ENCODE measurements at regions not wholly inside any gene's neighbourhood (a gene's known extent, or its start where the extent isn't known, plus 50 kb on each side); places are given as distances from the start of the nearest gene placed in this dataset.

DNA sequence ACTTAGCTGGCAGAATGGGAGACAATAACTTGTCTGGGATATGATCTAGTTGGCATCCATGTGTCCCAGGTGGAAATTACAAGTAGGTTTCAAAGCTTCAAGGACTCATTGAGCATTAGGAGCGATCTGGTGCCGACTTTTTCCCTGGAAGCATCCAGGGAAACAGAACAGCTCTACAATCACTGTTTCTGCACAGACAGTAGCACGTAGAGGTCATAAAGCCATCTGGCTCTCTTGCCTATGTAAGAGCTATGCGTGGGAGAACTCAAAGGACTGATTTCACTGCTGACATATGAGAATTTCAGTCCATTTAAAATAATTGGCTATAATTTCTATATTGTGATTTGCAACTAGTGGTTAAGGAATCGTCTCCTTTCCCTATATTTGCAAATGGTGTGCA lies 791.7 kb downstream of the REEP3 start:
- TF ChIP-seq, protein P1, sequence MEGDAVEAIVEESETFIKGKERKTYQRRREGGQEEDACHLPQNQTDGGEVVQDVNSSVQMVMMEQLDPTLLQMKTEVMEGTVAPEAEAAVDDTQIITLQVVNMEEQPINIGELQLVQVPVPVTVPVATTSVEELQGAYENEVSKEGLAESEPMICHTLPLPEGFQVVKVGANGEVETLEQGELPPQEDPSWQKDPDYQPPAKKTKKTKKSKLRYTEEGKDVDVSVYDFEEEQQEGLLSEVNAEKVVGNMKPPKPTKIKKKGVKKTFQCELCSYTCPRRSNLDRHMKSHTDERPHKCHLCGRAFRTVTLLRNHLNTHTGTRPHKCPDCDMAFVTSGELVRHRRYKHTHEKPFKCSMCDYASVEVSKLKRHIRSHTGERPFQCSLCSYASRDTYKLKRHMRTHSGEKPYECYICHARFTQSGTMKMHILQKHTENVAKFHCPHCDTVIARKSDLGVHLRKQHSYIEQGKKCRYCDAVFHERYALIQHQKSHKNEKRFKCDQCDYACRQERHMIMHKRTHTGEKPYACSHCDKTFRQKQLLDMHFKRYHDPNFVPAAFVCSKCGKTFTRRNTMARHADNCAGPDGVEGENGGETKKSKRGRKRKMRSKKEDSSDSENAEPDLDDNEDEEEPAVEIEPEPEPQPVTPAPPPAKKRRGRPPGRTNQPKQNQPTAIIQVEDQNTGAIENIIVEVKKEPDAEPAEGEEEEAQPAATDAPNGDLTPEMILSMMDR (conservative IDR thresholded peaks at IDR 0.05; ENCODE audit: low read depth, low read length): no peak
- no peak overlapping the region for H3K4me3 ChIP-seq (ENCODE audit: low read depth, low read length)
- DNase-seq (ENCODE audit: low read depth): no peak

DNA sequence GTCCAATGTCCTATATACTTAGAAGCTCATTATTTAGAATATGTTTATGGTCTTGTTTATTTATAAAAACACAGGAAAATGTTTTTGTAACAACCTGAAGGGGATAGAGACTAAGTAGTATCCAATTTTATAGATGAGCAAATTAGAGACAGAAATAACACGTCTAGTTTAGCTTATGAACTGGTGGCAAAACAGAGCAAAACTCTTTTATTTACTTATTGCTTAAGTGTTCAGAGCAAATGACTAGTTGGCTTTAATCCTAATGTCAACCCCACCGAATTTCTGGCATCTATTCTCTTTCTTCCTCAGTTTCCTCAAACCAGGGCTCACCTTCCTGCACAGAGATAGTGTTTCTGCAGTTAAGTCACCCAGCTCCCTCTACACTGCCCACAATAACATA lies 792.8 kb downstream of the REEP3 start:
- DNase-seq (ENCODE audit: low read depth): no peak
- no peak overlapping the region for H3K4me3 ChIP-seq (ENCODE audit: low read depth, low read length)
- TF ChIP-seq, protein P1 (conservative IDR thresholded peaks at IDR 0.05; ENCODE audit: low read depth, low read length): no peak

DNA sequence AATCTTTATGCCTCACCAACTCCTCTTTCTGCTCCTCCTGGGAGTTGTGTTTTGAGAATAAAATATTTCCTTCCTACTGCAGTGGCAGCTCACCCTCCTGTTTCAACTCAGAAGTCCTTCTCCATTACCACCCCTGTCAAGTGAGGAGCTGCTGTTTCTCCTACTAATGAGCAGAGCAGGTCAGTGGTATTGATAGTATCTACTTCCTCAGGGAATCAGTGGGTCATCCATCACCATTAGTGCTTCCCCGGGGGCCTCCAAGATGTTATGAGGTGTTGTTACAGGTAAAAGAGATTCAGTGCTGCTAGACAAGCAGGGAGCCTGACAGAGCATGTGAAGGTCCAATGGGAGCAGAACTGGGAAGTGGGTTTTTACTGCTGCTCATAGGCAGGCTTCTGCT lies 795.2 kb downstream of the REEP3 start:
- H3K4me3 ChIP-seq (ENCODE audit: low read depth, low read length): no peak overlapping the region
- no peak for DNase-seq (ENCODE audit: low read depth)
- TF ChIP-seq, protein P1 (conservative IDR thresholded peaks at IDR 0.05; ENCODE audit: low read depth, low read length): no peak

DNA sequence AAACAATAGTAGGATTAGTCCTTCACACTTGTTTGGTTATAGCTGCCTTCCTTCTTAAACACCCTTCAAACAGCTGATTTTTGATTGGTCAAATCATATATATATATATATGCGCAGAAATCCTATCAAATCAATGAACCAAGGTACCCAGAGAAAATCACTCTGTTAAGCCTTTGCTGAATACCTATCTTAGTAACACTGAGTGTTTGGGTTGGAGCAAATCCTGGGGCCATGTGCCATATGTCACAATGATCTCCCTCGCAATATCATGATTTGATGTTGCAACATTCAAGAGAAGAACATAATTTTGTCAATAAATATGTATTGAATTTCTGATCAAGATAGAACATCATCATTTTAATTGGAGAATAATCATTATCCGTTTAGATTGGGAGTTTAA lies 795.6 kb downstream of the REEP3 start:
- H3K4me3 ChIP-seq (ENCODE audit: low read depth, low read length): no peak overlapping the region
- TF ChIP-seq, protein P1 (conservative IDR thresholded peaks at IDR 0.05; ENCODE audit: low read depth, low read length): no peak

DNA sequence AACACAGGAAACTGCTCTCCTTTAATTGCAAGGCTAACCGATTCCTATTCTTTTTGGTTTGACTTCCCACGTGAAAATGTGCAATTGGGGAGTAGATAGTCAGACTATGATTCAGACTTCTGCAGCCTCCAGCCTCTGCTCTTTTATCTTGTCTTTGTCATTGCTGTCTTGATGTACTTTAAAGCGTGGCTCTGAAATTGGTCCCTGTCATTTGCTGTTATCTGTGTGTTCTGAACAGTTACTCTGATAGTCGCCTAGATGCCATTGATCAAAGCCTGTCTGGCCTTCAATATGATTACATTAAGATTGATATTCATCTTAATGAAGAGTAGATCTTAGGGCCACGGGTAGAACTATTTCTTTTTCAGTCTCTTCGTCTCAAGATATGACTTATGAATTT lies 799.2 kb downstream of the REEP3 start:
- TF ChIP-seq, protein P1 (conservative IDR thresholded peaks at IDR 0.05; ENCODE audit: low read depth, low read length): no peak
- H3K4me3 ChIP-seq (ENCODE audit: low read depth, low read length): no peak overlapping the region
- DNase-seq (ENCODE audit: low read depth): no peak

More for the DNA sequence above, 795.6 kb downstream of the REEP3 start:
- DNase-seq (ENCODE audit: low read depth): no peak

DNA sequence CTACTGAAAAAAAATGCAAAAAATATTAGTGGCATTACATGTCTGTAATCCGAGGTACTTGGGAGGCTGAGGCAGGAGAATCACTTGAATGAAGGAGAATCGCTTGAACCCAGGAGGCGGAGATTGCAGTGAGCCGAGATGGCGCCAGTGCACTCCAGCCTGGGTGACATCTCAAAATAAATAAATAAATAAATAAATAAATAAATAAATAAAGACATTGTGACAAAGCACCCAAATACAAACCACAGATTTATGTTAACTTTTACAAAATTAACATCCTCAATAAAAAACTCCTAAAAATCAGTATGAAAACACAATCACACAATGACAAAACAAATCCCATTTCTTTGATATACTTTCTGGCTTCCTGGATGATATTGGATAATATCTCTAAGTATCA lies 808.3 kb downstream of the REEP3 start:
- no peak for DNase-seq (ENCODE audit: low read depth)
- H3K4me3 ChIP-seq (ENCODE audit: low read depth, low read length): no peak overlapping the region
- TF ChIP-seq, protein P1 (conservative IDR thresholded peaks at IDR 0.05; ENCODE audit: low read depth, low read length): no peak

DNA sequence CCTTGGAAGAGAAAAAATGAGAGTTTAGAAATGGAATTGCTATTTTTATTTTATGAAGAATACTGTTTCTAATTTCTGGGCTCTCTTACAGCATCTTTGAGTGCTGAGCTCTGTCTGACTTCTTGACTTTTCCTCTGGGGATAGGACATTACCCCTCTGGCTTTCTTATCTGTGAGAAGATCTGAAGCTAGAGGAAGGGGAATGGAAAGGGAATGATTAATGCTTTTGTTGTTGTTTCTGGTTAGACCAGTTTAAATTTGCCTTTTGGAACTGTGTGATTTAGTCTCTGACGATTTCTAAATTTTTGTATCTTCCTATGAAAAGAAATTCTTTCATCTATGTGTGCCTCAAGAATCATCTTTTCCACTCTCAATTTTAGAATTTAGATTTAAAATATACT lies 811.4 kb downstream of the REEP3 start:
- TF ChIP-seq, protein P1 (conservative IDR thresholded peaks at IDR 0.05; ENCODE audit: low read depth, low read length): no peak
- H3K4me3 ChIP-seq (ENCODE audit: low read depth, low read length): no peak overlapping the region
- DNase-seq (ENCODE audit: low read depth): no peak

Data from epithelial cell of proximal tubule (primary cell).